Left renal pelvis (tissue), 4 donors: ENCODE measurements at regions not wholly inside any gene's neighbourhood (a gene's known extent, or its start where the extent isn't known, plus 50 kb on each side); places are given as distances from the start of the nearest gene placed in this dataset.
"Not testable (repeated sequence)": the region's sequence is repeated elsewhere in the genome, so short reads cannot be mapped to it uniquely, and the experiment has no call there.

Source experiments
- DNase-seq, 4 donors: peaks; one replicate each; pipeline ENCODE4 v3.0.0-alpha.2; 2013; ENCODE audit warnings: low read depth in 4 of 4, low spot score in 3 of 4

GRCh38 chr13:27327633-27328032, 57.0 kb downstream of the RASL11A start:
- no peak for DNase-seq

- no peak for DNase-seq
These were observed 58.6 kb downstream of the RASL11A start for GRCh38 chr13:27329210-27329609.

- no peak for DNase-seq
These were observed 64.3 kb downstream of the RASL11A start for GRCh38 chr13:27334774-27335435.

- no peak for DNase-seq
These were observed 65.5 kb downstream of the RASL11A start for GRCh38 chr13:27336014-27336673.

- no peak for DNase-seq
These were observed 67.6 kb downstream of the RASL11A start for GRCh38 chr13:27338207-27338606.

GRCh38 chr13:27338816-27339215, 68.2 kb downstream of the RASL11A start:
- DNase-seq: no peak

- DNase-seq: no peak
These were observed 68.7 kb downstream of the RASL11A start for GRCh38 chr13:27339299-27339698.

GRCh38 chr13:27341616-27342015, 71.0 kb downstream of the RASL11A start:
- DNase-seq: peak in 2 of 4 donors; percentile 26 to 60

GRCh38 chr13:27347211-27347772, 76.7 kb downstream of the RASL11A start:
- no peak for DNase-seq

GRCh38 chr13:27348461-27348860, 76.0 kb upstream of the GTF3A start:
- DNase-seq: no peak

- no peak for DNase-seq
These were observed 75.0 kb upstream of the GTF3A start for GRCh38 chr13:27349458-27349857.

- not testable (repeated sequence) for DNase-seq
These were observed 73.6 kb upstream of the GTF3A start for GRCh38 chr13:27350825-27351224.

GRCh38 chr13:27352698-27353097, 71.7 kb upstream of the GTF3A start:
- DNase-seq: no peak

- DNase-seq: no peak
These were observed 71.2 kb upstream of the GTF3A start for GRCh38 chr13:27353166-27353583.

GRCh38 chr13:27353708-27354107, 70.7 kb upstream of the GTF3A start:
- DNase-seq: no peak

GRCh38 chr13:27354379-27354778, 70.0 kb upstream of the GTF3A start:
- DNase-seq: no peak

- no peak for DNase-seq
These were observed 68.5 kb upstream of the GTF3A start for GRCh38 chr13:27355894-27356293.

- DNase-seq: no peak
These were observed 66.0 kb upstream of the GTF3A start for GRCh38 chr13:27358420-27358819.

GRCh38 chr13:27359199-27359821, 65.1 kb upstream of the GTF3A start:
- no peak for DNase-seq

- DNase-seq: no peak
These were observed 63.9 kb upstream of the GTF3A start for GRCh38 chr13:27360562-27360961.

- peak in 3 of 4 donors; percentile 64 to 75 (median 72) for DNase-seq
These were observed 62.2 kb upstream of the GTF3A start for GRCh38 chr13:27362064-27362751.
